Pancreas (tissue), 10 donors: ENCODE measurements at regions not wholly inside any gene's neighbourhood (a gene's known extent, or its start where the extent isn't known, plus 50 kb on each side); places are given as distances from the start of the nearest gene placed in this dataset.

ENCODE experiments used
- ATAC-seq, 4 donors: fragments of 200-7000 bp; cut with Tn5 transposase; one replicate each; pipeline versions ENCODE4 v1.8.0 to v1.9.1; 2020; ENCODE audit warnings: mild to moderate bottlenecking in 4 of 4, moderate library complexity in 4 of 4
- DNase-seq, 6 donors: peaks; one replicate each; pipeline ENCODE4 v3.0.0-alpha.2; 2020
- FAIRE-seq: peaks from 2 replicates; lab custom pipeline; 2012; peaks lifted over from hg19 to GRCh38; lab: Jason Lieb, UNC
- H3K27ac ChIP-seq, 4 donors: fragments of 200-600 bp; sonication (generic); 1 replicate in 3 of 4; 2 replicates in 1 of 4; pipeline versions ENCODE4 v1.5.0 to v1.8.0; 2020
- H3K27me3 ChIP-seq, 4 donors: fragments of 200-600 bp; one replicate each; pipeline ENCODE4 v1.8.0; 2021
- H3K36me3 ChIP-seq, 3 donors: fragments of 200-600 bp; sonication (generic) in 1 of 3; one replicate each; pipeline versions ENCODE4 v1.5.0 to v1.8.0; 2020 to 2021
- H3K4me1 ChIP-seq, 3 donors: fragments of 200-600 bp; one replicate each; pipeline ENCODE4 v1.8.0; 2021
- H3K4me3 ChIP-seq, 4 donors: fragments of 200-600 bp; sonication (generic) in 2 of 4; one replicate each; pipeline versions ENCODE4 v1.5.0 to v1.8.0; 2020 to 2021
- H3K9me3 ChIP-seq, 4 donors: fragments of 200-600 bp; one replicate each; pipeline ENCODE4 v1.8.0; 2021
- CTCF ChIP-seq, 4 donors: fragments of 200-600 bp; sonication (generic) in 3 of 4; IDR thresholded peaks; one replicate each; pipeline versions ENCODE4 v1.5.0 to v1.8.0; 2021; ENCODE audit warnings: antibody characterized with exemption in 4 of 4
- WGBS, 2 donors: extraction: QIAGEN DNeasy Blood & Tissue Kit; methylation state at CpG; one replicate each; pipeline ENCODE4 v1.1.7; 2013; 5-methylcytosine and 5-hydroxymethylcytosine counted together
- intact Hi-C, 3 donors: fragments of 100-400 bp; cut with DNase I; formaldehyde crosslinking; loops; one replicate each; pipeline versions ENCODE4 v1.11.1 to v1.14.2; 2022
- donor health status: healthy with polysubstance abuse.
- donor health status: DM: no; HTN: no; CAD: no; lungs with moderate emphysema.
- donor health status: DM: no; HTN: no; CAD: no.
- donor health status: control.
- donor health status: control.
- donor health status: Bipolar disorder and iron deficiency.
- donor health status: DM: yes; HTN: yes; CAD: no.
- donor health status: DM: no; HTN: no; CAD: no.
- donor health status: DM: no; HTN: no; CAD: no.
- donor health status: DM: yes; HTN: yes; CAD: no.

- ATAC-seq (no peak), FAIRE-seq (no peak), DNase-seq (no peak)
- H3K27ac ChIP-seq = no peak overlapping the region
- WGBS, 2 donors = 41 to 61% methylated on average over 2 of the region's 2 CpGs
- H3K4me3 ChIP-seq = no peak overlapping the region
- no peaks in the 10 kb centered on the region for H3K27me3 ChIP-seq
- intact Hi-C loops = no loop called here
- no peaks in the 10 kb centered on the region for H3K4me1 ChIP-seq
- H3K9me3 ChIP-seq = peaks cover 0 to 8% (median 0%) of the 10 kb centered on the region in 4 donors
- no peak for TF ChIP-seq CTCF (IDR thresholded peaks at IDR 0.05)
- no peaks in the 10 kb centered on the region for H3K36me3 ChIP-seq
These were observed 187.1 kb downstream of the BMP7 start for GRCh38 chr20:57079031-57080005.

- ATAC-seq = no peak
- DNase-seq = peak in 1 of 6 donors; percentile 8
- no peak for TF ChIP-seq CTCF (IDR thresholded peaks at IDR 0.05)
- no peaks in the 10 kb centered on the region for H3K27me3 ChIP-seq
- peaks cover 0 to 8% (median 0%) of the 10 kb centered on the region in 4 donors for H3K9me3 ChIP-seq
- H3K4me3 ChIP-seq = no peak overlapping the region
- intact Hi-C loops = no loop called here
- no peaks in the 10 kb centered on the region for H3K4me1 ChIP-seq
- no peak for FAIRE-seq
- H3K27ac ChIP-seq = no peak overlapping the region
- H3K36me3 ChIP-seq = no peaks in the 10 kb centered on the region
These were observed 185.6 kb downstream of the BMP7 start for GRCh38 chr20:57080796-57081195.

- Histone ChIP-seq H3K27me3 (no peaks in the 10 kb centered on the region), H3K27ac (no peak overlapping the region), H3K36me3 (no peaks in the 10 kb centered on the region), H3K9me3 (peaks cover 0 to 8% (median 0%) of the 10 kb centered on the region in 4 donors), H3K4me3 (no peak overlapping the region), H3K4me1 (no peaks in the 10 kb centered on the region)
- TF ChIP-seq CTCF (IDR thresholded peaks at IDR 0.05) = no peak
- FAIRE-seq (no peak), DNase-seq (peak in 1 of 6 donors; percentile 46), ATAC-seq (no peak)
- WGBS, 2 donors = 49 to 64% methylated on average over 12 to 13 of the region's 13 CpGs
- intact Hi-C loops = no loop called here
These were observed 184.0 kb downstream of the BMP7 start for GRCh38 chr20:57082357-57082945.

GRCh38 chr20:57083072-57083471, 183.4 kb downstream of the BMP7 start:
- H3K9me3 ChIP-seq = peaks cover 0 to 7% (median 0%) of the 10 kb centered on the region in 4 donors
- intact Hi-C loops = no loop called here
- no peaks in the 10 kb centered on the region for H3K4me1 ChIP-seq
- DNase-seq (peak in 1 of 6 donors; percentile 2), FAIRE-seq (no peak), ATAC-seq (no peak)
- WGBS, 2 donors = 58 to 72% methylated on average over 9 of the region's 9 CpGs
- H3K27me3 ChIP-seq = no peaks in the 10 kb centered on the region
- H3K27ac ChIP-seq = no peak overlapping the region
- H3K4me3 ChIP-seq = no peak overlapping the region
- no peak for TF ChIP-seq CTCF (IDR thresholded peaks at IDR 0.05)
- no peaks in the 10 kb centered on the region for H3K36me3 ChIP-seq
